Keratinocyte (primary cell): ENCODE measurements at regions not wholly inside any gene's neighbourhood (a gene's known extent, or its start where the extent isn't known, plus 50 kb on each side); places are given as distances from the start of the nearest gene placed in this dataset.

Source experiments
- DNase-seq: peaks from one replicate; pipeline ENCODE4 v3.0.0-alpha.2; 2011; ENCODE audit warnings: low read depth, missing footprints, low spot score
- FAIRE-seq: peaks from 2 replicates; lab custom pipeline; 2011; peaks lifted over from hg19 to GRCh38; lab: Jason Lieb, UNC
- H2AFZ ChIP-seq: 2 replicates; pipeline ENCODE4 v1.6.0; 2012; ENCODE audit warnings: low read length, control low read depth, inconsistent platforms; ENCODE audit not compliant: control insufficient read depth
- H3K27ac ChIP-seq: 2 replicates; pipeline ENCODE4 v1.5.1; 2011; ENCODE audit warnings: low read length; ENCODE audit not compliant: control insufficient read depth, insufficient read depth
- H3K27me3 ChIP-seq: 3 replicates; pipeline ENCODE4 v1.6.0; 2011; ENCODE audit warnings: low read length; ENCODE audit not compliant: control insufficient read depth, insufficient read depth; ENCODE audit errors: extremely low read depth
- H3K36me3 ChIP-seq, 2 experiments: 2 replicates in 1 of 2; 3 replicates in 1 of 2; pipeline ENCODE4 v1.5.1; 2011; ENCODE audit warnings: low read length in 2 of 2, mild to moderate bottlenecking in 1 of 2; ENCODE audit not compliant: control insufficient read depth in 2 of 2, insufficient read depth in 2 of 2; ENCODE audit errors: extremely low read depth in 1 of 2
- H3K4me1 ChIP-seq: 3 replicates; pipeline ENCODE4 v1.5.1; 2011; ENCODE audit warnings: low read length; ENCODE audit not compliant: control insufficient read depth, insufficient read depth; ENCODE audit errors: extremely low read depth
- H3K4me2 ChIP-seq: 3 replicates; pipeline ENCODE4 v1.6.0; 2011; ENCODE audit warnings: low read depth, low read length; ENCODE audit not compliant: control insufficient read depth, insufficient read depth; ENCODE audit errors: extremely low read depth
- H3K4me3 ChIP-seq, 3 experiments: fragments of 200-600 bp in 1 of 3; sonication (generic) in 1 of 3; 2 replicates in 2 of 3; 3 replicates in 1 of 3; pipeline ENCODE4 v1.5.1; 2011 to 2016; ENCODE audit warnings: low read length in 3 of 3, mild to moderate bottlenecking in 3 of 3, control low read depth in 2 of 3, inconsistent platforms in 1 of 3, low read depth in 1 of 3, mixed read lengths in 1 of 3, mixed run types in 1 of 3, moderate library complexity in 1 of 3; ENCODE audit not compliant: control insufficient read depth in 2 of 3, insufficient read depth in 2 of 3; ENCODE audit errors: extremely low read depth in 1 of 3
- H3K79me2 ChIP-seq: 2 replicates; pipeline ENCODE4 v1.6.0; 2012; ENCODE audit warnings: low read length; ENCODE audit not compliant: control insufficient read depth, insufficient read depth
- H3K9ac ChIP-seq: 3 replicates; pipeline ENCODE4 v1.6.0; 2011; ENCODE audit warnings: low read length; ENCODE audit not compliant: control insufficient read depth, insufficient read depth; ENCODE audit errors: extremely low read depth
- H3K9me1 ChIP-seq: 3 replicates; pipeline ENCODE4 v1.6.0; 2011; ENCODE audit warnings: low read length; ENCODE audit not compliant: control insufficient read depth, insufficient read depth; ENCODE audit errors: extremely low read depth
- H3K9me3 ChIP-seq: 2 replicates; pipeline ENCODE4 v1.5.1; 2012; ENCODE audit warnings: low read depth, low read length; ENCODE audit not compliant: control insufficient read depth
- H4K20me1 ChIP-seq: 3 replicates; pipeline ENCODE4 v1.6.0; 2011; ENCODE audit warnings: low read length; ENCODE audit not compliant: control insufficient read depth, insufficient read depth; ENCODE audit errors: extremely low read depth
- CTCF ChIP-seq, 3 experiments: IDR thresholded peaks in 1 of 3; conservative IDR thresholded peaks in 1 of 3; optimal IDR thresholded peaks in 1 of 3; 2 replicates in 2 of 3; 3 replicates in 1 of 3; pipeline versions ENCODE3 to v1.5.1; 2011; ENCODE audit warnings: low read length in 3 of 3, mild to moderate bottlenecking in 3 of 3, moderate library complexity in 2 of 3, control low read depth in 1 of 3, inconsistent platforms in 1 of 3; ENCODE audit not compliant: insufficient read depth in 2 of 3; ENCODE audit errors: extremely low read depth in 1 of 3
- EZH2 ChIP-seq: IDR thresholded peaks from one replicate; pipeline ENCODE4 v1.6.1; 2012; ENCODE audit warnings: inconsistent platforms, mild to moderate bottlenecking, low read length, moderate library complexity
- dilution Hi-C: fragments of 300-500 bp; cut with MboI; formaldehyde crosslinking; loops from one replicate; pipeline ENCODE4 v1.7.0; 2020; ENCODE audit warnings: low sequenced_read_pairs; ENCODE audit not compliant: extremely low pct_ligation_motif_present

GRCh38 chr20:22789676-22790075, 205.3 kb upstream of the FOXA2 start:
- no peak overlapping the region for H3K4me3 ChIP-seq
- FAIRE-seq = no peak

GRCh38 chr20:22791396-22791795, 207.0 kb upstream of the FOXA2 start:
- Histone ChIP-seq H3K4me2 (no peak overlapping the region), H3K36me3 (no peaks in the 10 kb centered on the region), H3K4me1 (peaks cover 34% of the 10 kb centered on the region), H3K27ac (no peak overlapping the region), H3K27me3 (no peaks in the 10 kb centered on the region), H4K20me1 (no peaks in the 10 kb centered on the region), H3K9ac (no peak overlapping the region), H3K4me3 (no peak overlapping the region), H3K9me3 (no peaks in the 10 kb centered on the region), H3K9me1 (no peaks in the 10 kb centered on the region), H3K79me2 (no peaks in the 10 kb centered on the region), H2AFZ (no peak overlapping the region)
- FAIRE-seq (no peak), DNase-seq (no peak)
- TF ChIP-seq CTCF (optimal IDR thresholded peaks at IDR 0.05 in 1 of 3, IDR thresholded peaks at IDR 0.05 in 1 of 3, conservative IDR thresholded peaks at IDR 0.05 in 1 of 3; ENCODE audit: extremely low read depth in 1 of 3, insufficient read depth in 2 of 3, low read length in 3 of 3) (no peak), EZH2 (no peak)
- dilution Hi-C loops = no loop called here

More at GRCh38 chr20:22789676-22790075, 205.3 kb upstream of the FOXA2 start:
- DNase-seq = no peak
- Histone ChIP-seq H4K20me1 (no peaks in the 10 kb centered on the region), H3K27me3 (no peaks in the 10 kb centered on the region), H3K9me1 (no peaks in the 10 kb centered on the region), H3K4me2 (no peak overlapping the region), H3K9me3 (no peaks in the 10 kb centered on the region), H3K27ac (no peak overlapping the region), H3K4me1 (peaks cover 25% of the 10 kb centered on the region), H3K79me2 (no peaks in the 10 kb centered on the region), H3K9ac (no peak overlapping the region), H2AFZ (no peak overlapping the region), H3K36me3 (no peaks in the 10 kb centered on the region)
- TF ChIP-seq EZH2 (no peak), CTCF (optimal IDR thresholded peaks at IDR 0.05 in 1 of 3, IDR thresholded peaks at IDR 0.05 in 1 of 3, conservative IDR thresholded peaks at IDR 0.05 in 1 of 3; ENCODE audit: extremely low read depth in 1 of 3, insufficient read depth in 2 of 3, low read length in 3 of 3) (no peak)
- dilution Hi-C loops = no loop called here
